IgD-negative memory B cell (primary cell): ENCODE measurements at regions not wholly inside any gene's neighbourhood (a gene's known extent, or its start where the extent isn't known, plus 50 kb on each side); places are given as distances from the start of the nearest gene placed in this dataset.
"Not testable (repeated sequence)": the region's sequence is repeated elsewhere in the genome, so short reads cannot be mapped to it uniquely, and the experiment has no call there.

ENCODE experiments used
- H3K27ac Mint-ChIP-seq, 3 donors: one replicate each; pipeline ENCODE4 v1.8.0; 2020 to 2022; ENCODE audit warnings: mild to moderate bottlenecking in 3 of 3, mixed read lengths in 3 of 3, moderate library complexity in 1 of 3
- H3K27me3 Mint-ChIP-seq: one replicate; pipeline ENCODE4 v1.8.0; 2021; ENCODE audit warnings: mixed read lengths
- H3K36me3 Mint-ChIP-seq: one replicate; pipeline ENCODE4 v1.8.0; 2020; ENCODE audit warnings: mild to moderate bottlenecking, mixed read lengths
- H3K4me1 Mint-ChIP-seq, 3 donors: one replicate each; pipeline ENCODE4 v1.8.0; 2020 to 2022; ENCODE audit warnings: mixed read lengths in 3 of 3, mild to moderate bottlenecking in 1 of 3
- H3K4me3 Mint-ChIP-seq, 4 donors: one replicate each; pipeline ENCODE4 v1.8.0; 2020 to 2022; ENCODE audit warnings: mild to moderate bottlenecking in 4 of 4, mixed read lengths in 4 of 4, moderate library complexity in 3 of 4
- H3K9me3 Mint-ChIP-seq, 3 donors: one replicate each; pipeline ENCODE4 v1.8.0; 2020 to 2021; ENCODE audit warnings: mixed read lengths in 3 of 3, mild to moderate bottlenecking in 1 of 3

DNA sequence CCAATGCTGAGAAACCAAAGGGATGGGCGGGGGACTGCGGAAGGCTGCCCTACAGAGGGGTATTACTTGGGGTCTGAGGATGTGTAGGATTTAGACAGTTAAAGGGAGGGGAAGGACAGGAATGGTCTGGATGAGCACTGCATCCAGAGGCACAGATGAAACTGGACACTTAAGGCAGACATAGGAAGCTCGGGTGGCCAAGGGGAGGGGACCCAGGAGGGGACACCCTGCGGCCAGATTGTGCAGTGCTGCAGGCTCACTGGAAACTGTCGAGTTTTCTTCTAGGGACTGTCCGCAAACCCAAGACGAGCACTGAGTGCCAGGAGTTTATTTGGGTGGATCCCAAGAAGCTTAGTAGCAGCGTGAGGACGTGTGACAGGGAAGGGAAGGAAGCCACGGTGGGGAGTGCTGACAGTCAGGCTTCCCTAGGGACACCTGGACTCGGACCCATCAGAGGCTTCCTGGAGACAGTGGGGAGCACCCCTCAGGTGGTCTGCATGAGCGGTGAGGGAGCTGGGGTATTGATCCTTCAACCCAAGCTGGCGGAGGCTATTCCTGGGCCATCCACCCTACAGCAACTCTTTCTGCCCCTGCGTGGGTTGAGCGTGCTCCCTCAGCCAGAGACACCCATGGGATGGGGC is 278.7 kb downstream of the FOXL1 start:
- Mint-ChIP-seq H3K9me3 (no peaks in the 10 kb centered on the region), H3K27ac (no peak overlapping the region), H3K4me3 (no peak overlapping the region), H3K27me3 (no peaks in the 10 kb centered on the region), H3K36me3 (no peaks in the 10 kb centered on the region), H3K4me1 (no peaks in the 10 kb centered on the region)

GRCh38 chr16:86857807-86858206 is 279.5 kb downstream of the FOXL1 start:
- no peak overlapping the region for H3K27ac Mint-ChIP-seq
- no peak overlapping the region for H3K4me3 Mint-ChIP-seq
- no peaks in the 10 kb centered on the region for H3K36me3 Mint-ChIP-seq
- H3K27me3 Mint-ChIP-seq = no peaks in the 10 kb centered on the region
- no peaks in the 10 kb centered on the region for H3K4me1 Mint-ChIP-seq
- no peaks in the 10 kb centered on the region for H3K9me3 Mint-ChIP-seq

GRCh38 chr16:86858501-86858900 is 280.2 kb downstream of the FOXL1 start:
- H3K36me3 Mint-ChIP-seq = no peaks in the 10 kb centered on the region
- no peaks in the 10 kb centered on the region for H3K9me3 Mint-ChIP-seq
- no peaks in the 10 kb centered on the region for H3K27me3 Mint-ChIP-seq
- H3K4me1 Mint-ChIP-seq = no peaks in the 10 kb centered on the region
- H3K27ac Mint-ChIP-seq = no peak overlapping the region
- no peak overlapping the region for H3K4me3 Mint-ChIP-seq

GRCh38 chr16:86861270-86861858 is 283.0 kb downstream of the FOXL1 start:
- not testable (repeated sequence) for H3K27ac Mint-ChIP-seq, H3K4me1 Mint-ChIP-seq, H3K36me3 Mint-ChIP-seq, H3K27me3 Mint-ChIP-seq, H3K9me3 Mint-ChIP-seq, H3K4me3 Mint-ChIP-seq

DNA sequence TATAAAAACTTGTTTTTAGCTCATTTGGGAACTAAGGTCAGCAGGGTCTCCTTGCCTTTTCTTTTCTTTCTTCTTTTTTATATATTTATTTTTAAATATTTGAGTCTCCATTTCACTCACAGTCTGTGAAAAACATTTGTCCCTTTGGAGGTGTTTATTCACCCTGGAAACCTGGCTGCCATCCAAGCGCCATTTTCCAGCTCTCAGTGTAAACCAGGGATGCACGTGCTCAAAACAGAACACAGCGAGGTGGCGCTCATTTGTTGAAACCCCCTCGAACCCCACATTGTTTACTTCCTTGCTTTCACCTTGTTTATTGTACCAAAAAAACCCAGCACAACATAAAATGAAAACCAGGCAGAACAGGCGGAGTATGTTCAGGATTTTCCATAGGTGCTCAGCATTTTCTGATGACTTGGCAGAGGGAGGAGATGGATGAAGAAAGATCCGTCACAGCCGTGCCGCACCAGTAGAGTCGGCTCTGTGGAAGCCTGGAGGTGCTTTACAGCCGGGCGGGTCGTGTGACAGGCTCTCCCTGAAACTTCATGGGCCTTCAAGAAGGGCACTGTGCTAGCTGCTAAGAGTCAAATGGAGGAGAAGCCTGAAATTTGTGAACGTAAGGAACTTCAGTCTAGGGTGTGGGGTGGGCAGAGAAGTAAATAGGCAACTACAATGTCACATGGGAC is 284.4 kb downstream of the FOXL1 start:
- Mint-ChIP-seq H3K4me1 (no peaks in the 10 kb centered on the region), H3K27ac (no peak overlapping the region), H3K9me3 (peaks cover 0 to 4% (median 3%) of the 10 kb centered on the region in 3 donors), H3K27me3 (no peaks in the 10 kb centered on the region), H3K36me3 (peaks cover 4% of the 10 kb centered on the region), H3K4me3 (no peak overlapping the region)

GRCh38 chr16:86863609-86864008 is 285.3 kb downstream of the FOXL1 start:
- Mint-ChIP-seq H3K9me3 (peaks cover 0 to 4% (median 3%) of the 10 kb centered on the region in 3 donors), H3K4me3 (no peak overlapping the region), H3K27ac (no peak overlapping the region), H3K4me1 (no peaks in the 10 kb centered on the region), H3K27me3 (no peaks in the 10 kb centered on the region), H3K36me3 (peaks cover 4% of the 10 kb centered on the region)

- no peak overlapping the region for H3K4me3 Mint-ChIP-seq
- H3K4me1 Mint-ChIP-seq = no peaks in the 10 kb centered on the region
Observed at GRCh38 chr16:86864586-86864985, 286.2 kb downstream of the FOXL1 start.

DNA sequence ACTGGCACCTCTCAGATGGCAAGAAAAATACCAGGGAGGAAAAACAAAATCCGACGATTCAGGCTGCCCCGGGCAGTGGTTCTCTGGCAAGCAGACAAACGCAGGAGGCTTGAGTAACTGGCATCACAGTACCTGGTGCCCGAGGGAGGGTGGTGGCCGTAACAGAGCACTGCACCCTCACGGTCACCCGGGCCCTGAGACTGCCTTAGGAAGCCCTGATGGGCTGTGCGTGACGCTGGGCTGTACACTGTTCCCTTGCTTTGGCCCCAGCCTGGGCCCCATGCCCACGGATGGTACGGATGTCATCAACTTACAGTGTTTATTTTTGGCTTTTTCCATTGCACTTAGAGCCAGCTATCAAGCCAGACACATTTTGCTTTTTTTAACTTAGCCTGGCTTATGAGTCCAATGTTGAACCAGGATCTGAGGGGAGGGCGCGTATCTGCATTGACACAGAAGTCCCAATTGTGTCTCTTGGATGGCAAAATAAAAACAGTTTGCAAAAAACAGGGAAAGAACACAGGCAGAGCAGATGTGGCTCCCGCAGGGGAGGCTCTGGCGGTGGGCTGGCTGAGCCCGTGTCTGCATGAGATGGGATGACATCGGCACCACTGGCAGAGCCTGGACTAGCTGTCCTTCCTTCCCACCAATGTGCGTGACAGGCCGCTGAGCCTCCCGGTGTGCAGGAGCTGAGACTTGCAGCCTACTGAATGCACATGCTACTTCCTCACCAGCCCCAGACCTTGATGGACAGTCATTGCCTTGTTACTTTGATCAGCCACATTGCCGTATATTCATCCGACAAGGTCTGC is 287.7 kb downstream of the FOXL1 start:
- H3K9me3 Mint-ChIP-seq = peaks cover 0 to 4% (median 3%) of the 10 kb centered on the region in 3 donors
- H3K27me3 Mint-ChIP-seq = no peaks in the 10 kb centered on the region
- H3K4me1 Mint-ChIP-seq = no peaks in the 10 kb centered on the region
- peaks cover 4% of the 10 kb centered on the region for H3K36me3 Mint-ChIP-seq
- no peak overlapping the region for H3K27ac Mint-ChIP-seq
- no peak overlapping the region for H3K4me3 Mint-ChIP-seq

More at GRCh38 chr16:86864586-86864985, 286.2 kb downstream of the FOXL1 start:
- Mint-ChIP-seq H3K9me3 (peaks cover 0 to 4% (median 3%) of the 10 kb centered on the region in 3 donors), H3K36me3 (peaks cover 4% of the 10 kb centered on the region), H3K27ac (no peak overlapping the region), H3K27me3 (no peaks in the 10 kb centered on the region)

- no peaks in the 10 kb centered on the region for H3K27me3 Mint-ChIP-seq
- H3K36me3 Mint-ChIP-seq = peaks cover 4% of the 10 kb centered on the region
- no peak overlapping the region for H3K4me3 Mint-ChIP-seq
- no peaks in the 10 kb centered on the region for H3K4me1 Mint-ChIP-seq
- peaks cover 0 to 4% (median 3%) of the 10 kb centered on the region in 3 donors for H3K9me3 Mint-ChIP-seq
- H3K27ac Mint-ChIP-seq = no peak overlapping the region
Observed at GRCh38 chr16:86866986-86867722, 288.8 kb downstream of the FOXL1 start.

DNA sequence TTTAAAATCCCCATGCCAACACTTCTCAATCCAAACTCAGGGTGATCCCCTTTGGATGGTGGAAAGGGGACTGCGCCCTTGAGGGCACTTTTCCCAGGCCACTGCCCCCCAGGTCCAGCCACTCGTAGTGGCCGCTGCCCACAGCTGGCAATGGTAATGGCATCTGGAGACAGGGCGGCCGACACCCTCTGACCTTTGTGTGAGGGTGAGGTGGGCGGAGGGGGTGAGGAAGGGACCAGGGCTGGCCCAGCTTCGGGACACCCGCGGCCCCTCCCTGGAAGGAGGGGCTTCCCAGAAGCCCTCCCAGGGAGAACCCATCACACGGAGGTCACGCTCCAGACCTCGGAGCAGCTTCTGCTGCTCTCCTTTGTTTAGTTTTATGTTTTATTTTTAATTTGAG is 289.7 kb downstream of the FOXL1 start:
- Mint-ChIP-seq H3K9me3 (peaks cover 3 to 4% (median 4%) of the 10 kb centered on the region in 3 donors), H3K27me3 (no peaks in the 10 kb centered on the region), H3K4me3 (no peak overlapping the region), H3K27ac (no peak overlapping the region), H3K4me1 (no peaks in the 10 kb centered on the region), H3K36me3 (peaks cover 4% of the 10 kb centered on the region)

- H3K9me3 Mint-ChIP-seq = peaks cover 3 to 7% (median 4%) of the 10 kb centered on the region in 3 donors
- H3K27ac Mint-ChIP-seq = peak overlapping the region in 1 of 3 donors; percentile 5
- H3K36me3 Mint-ChIP-seq = peaks cover 4% of the 10 kb centered on the region
- no peak overlapping the region for H3K4me3 Mint-ChIP-seq
- no peaks in the 10 kb centered on the region for H3K4me1 Mint-ChIP-seq
- H3K27me3 Mint-ChIP-seq = no peaks in the 10 kb centered on the region
Observed at GRCh38 chr16:86868786-86869185, 290.4 kb downstream of the FOXL1 start.

DNA sequence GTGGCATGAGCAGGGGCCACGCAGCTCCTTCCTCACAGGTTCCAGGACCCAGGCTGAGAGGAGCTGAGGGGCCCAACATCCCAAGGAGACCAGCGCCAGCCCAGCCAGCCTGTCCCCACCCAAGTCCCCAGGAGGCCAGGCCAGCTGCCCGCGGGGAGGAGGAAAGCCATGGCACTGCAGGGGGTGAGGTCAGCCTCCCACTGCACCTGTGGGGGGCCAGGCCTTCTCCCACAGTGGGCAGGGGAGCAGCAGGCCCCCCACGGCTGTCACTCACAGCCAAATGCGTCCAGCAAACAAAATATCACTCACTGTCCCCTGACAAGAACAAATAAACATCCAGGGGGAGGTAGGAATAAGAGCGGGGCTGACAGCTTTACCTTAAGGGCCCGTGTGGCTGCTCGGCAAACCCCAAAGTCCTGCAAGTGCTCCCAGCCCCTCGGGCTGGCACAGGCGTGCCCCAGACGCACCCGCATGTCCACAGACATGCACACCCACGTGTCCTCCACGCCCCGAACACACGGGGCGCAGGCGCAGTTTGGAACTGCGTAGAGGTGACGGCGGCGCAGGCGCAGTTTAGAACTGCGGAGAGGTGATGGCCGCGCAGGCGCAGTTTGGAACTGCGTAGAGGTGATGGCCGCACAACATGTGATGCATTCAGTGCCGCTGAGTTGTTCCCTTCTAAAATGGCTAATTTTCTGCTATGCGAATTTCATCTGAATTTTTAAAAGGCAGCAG is 291.1 kb downstream of the FOXL1 start:
- Mint-ChIP-seq H3K27ac (peak overlapping the region in 1 of 3 donors; percentile 16), H3K4me1 (no peaks in the 10 kb centered on the region), H3K9me3 (peaks cover 3 to 9% (median 4%) of the 10 kb centered on the region in 3 donors), H3K36me3 (peaks cover 4% of the 10 kb centered on the region), H3K27me3 (no peaks in the 10 kb centered on the region), H3K4me3 (no peak overlapping the region)

DNA sequence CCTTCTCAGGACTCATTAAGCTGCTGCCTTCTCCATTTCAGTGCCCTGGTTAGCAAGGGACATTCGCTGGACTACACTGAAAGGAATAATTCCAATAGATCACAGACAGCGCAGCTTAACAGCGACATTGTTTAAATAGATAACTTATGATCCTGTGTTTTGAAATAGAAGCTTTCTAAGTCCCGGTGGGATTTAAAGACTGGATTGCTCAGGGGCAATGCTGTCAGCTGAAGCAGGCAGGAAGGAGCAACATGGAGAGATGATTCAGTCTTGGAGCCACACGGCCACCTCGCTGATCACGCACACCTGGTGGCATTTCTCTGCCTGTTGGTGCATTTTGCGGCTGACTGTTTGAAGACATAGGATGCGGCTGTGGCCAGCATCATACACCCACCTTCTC is 292.0 kb downstream of the FOXL1 start:
- H3K27ac Mint-ChIP-seq = no peak overlapping the region
- no peak overlapping the region for H3K4me3 Mint-ChIP-seq
- peaks cover 0 to 9% (median 0%) of the 10 kb centered on the region in 3 donors for H3K9me3 Mint-ChIP-seq
- peaks cover 4% of the 10 kb centered on the region for H3K36me3 Mint-ChIP-seq
- no peaks in the 10 kb centered on the region for H3K27me3 Mint-ChIP-seq
- H3K4me1 Mint-ChIP-seq = no peaks in the 10 kb centered on the region

GRCh38 chr16:86872131-86872530 is 293.8 kb downstream of the FOXL1 start:
- Mint-ChIP-seq H3K27ac (no peak overlapping the region), H3K27me3 (no peaks in the 10 kb centered on the region), H3K9me3 (peaks cover 0 to 9% (median 4%) of the 10 kb centered on the region in 3 donors), H3K4me3 (no peak overlapping the region), H3K4me1 (no peaks in the 10 kb centered on the region), H3K36me3 (peaks cover 4% of the 10 kb centered on the region)
